PC-3 (cell line): ENCODE measurements at regions not wholly inside any gene's neighbourhood (a gene's known extent, or its start where the extent isn't known, plus 50 kb on each side); places are given as distances from the start of the nearest gene placed in this dataset.

Experiments
- ATAC-seq: fragments of 200-7000 bp; cut with Tn5 transposase; 2 replicates; pipeline ENCODE4 v1.9.1; 2020; ENCODE audit warnings: mild to moderate bottlenecking, moderate library complexity
- BruUV-seq: library from RNA; stranded (reverse); fragments of 400-500 nt; replicated peaks from 2 replicates; lab custom pipeline; 2021; lab: Mats Ljungman, UMichigan
- CTCF ChIA-PET: fragments of 300-600 bp; sonication (Branson Sonifier 250); formaldehyde crosslinking; loops from one replicate; lab custom pipeline; 2022; ENCODE audit warnings: antibody characterized with exemption; lab: Charles Lee
- POLR2A ChIA-PET: fragments of 300-600 bp; sonication (Branson Sonifier 250); formaldehyde crosslinking; loops from one replicate; lab custom pipeline; 2022; ENCODE audit warnings: antibody characterized with exemption; ENCODE audit not compliant: unreplicated experiment; lab: Charles Lee
- DNase-seq: peaks from one replicate; pipeline ENCODE4 v3.0.0-alpha.2; 2015
- H2AFZ ChIP-seq: fragments of 300-600 bp; sonication (generic); 2 replicates; pipeline ENCODE4 v1.6.0; 2016; ENCODE audit warnings: antibody characterized with exemption, low read length
- H3F3A ChIP-seq: fragments of 300-600 bp; sonication (generic); one replicate; pipeline ENCODE4 v1.6.0; 2017; ENCODE audit warnings: antibody characterized with exemption, low read length, control low read depth, mild to moderate bottlenecking; ENCODE audit not compliant: unreplicated experiment
- H3K27ac ChIP-seq: fragments of 300-600 bp; sonication (generic); 2 replicates; pipeline ENCODE4 v1.5.1; 2016; ENCODE audit warnings: mild to moderate bottlenecking, low read length
- H3K27me3 ChIP-seq: fragments of 300-600 bp; sonication (generic); 2 replicates; pipeline ENCODE4 v1.6.1; 2016; ENCODE audit warnings: low read length, mixed read lengths
- H3K36me3 ChIP-seq: fragments of 300-600 bp; sonication (generic); 2 replicates; pipeline ENCODE4 v1.6.1; 2016; ENCODE audit warnings: low read depth, mixed run types, low read length, mixed read lengths
- H3K4me1 ChIP-seq: fragments of 300-600 bp; sonication (generic); 2 replicates; pipeline ENCODE4 v1.5.1; 2016; ENCODE audit warnings: low read length; ENCODE audit not compliant: insufficient read depth
- H3K4me2 ChIP-seq: fragments of 300-600 bp; sonication (generic); 2 replicates; pipeline ENCODE4 v1.6.0; 2016; ENCODE audit warnings: low read length
- H3K4me3 ChIP-seq: fragments of 300-600 bp; sonication (generic); 2 replicates; pipeline ENCODE4 v1.5.1; 2016; ENCODE audit warnings: mild to moderate bottlenecking, low read length, mixed read lengths
- H3K79me2 ChIP-seq: fragments of 300-600 bp; sonication (generic); 2 replicates; pipeline ENCODE4 v1.6.1; 2017; ENCODE audit warnings: low read length, mixed read lengths
- H3K9ac ChIP-seq: fragments of 300-600 bp; sonication (generic); 2 replicates; pipeline ENCODE4 v1.6.0; 2016; ENCODE audit warnings: mild to moderate bottlenecking, low read length
- H3K9me2 ChIP-seq: fragments of 300-600 bp; sonication (generic); replicated peaks from 2 replicates; pipeline ENCODE4 v1.6.1; 2016; ENCODE audit warnings: mixed run types, low read length, mixed read lengths
- H3K9me3 ChIP-seq: fragments of 300-600 bp; sonication (generic); 2 replicates; pipeline ENCODE4 v1.6.1; 2016; ENCODE audit warnings: low read length, mixed read lengths
- H4K20me1 ChIP-seq: fragments of 300-600 bp; sonication (generic); 2 replicates; pipeline ENCODE4 v1.6.1; 2016; ENCODE audit warnings: low read length, mixed read lengths
- EZH2 ChIP-seq: fragments of 300-600 bp; sonication (generic); IDR thresholded peaks from one replicate; pipeline ENCODE4 v1.6.1; 2017; ENCODE audit warnings: antibody characterized with exemption, mild to moderate bottlenecking, low read length; ENCODE audit not compliant: unreplicated experiment
- EZH2phosphoT487 ChIP-seq: fragments of 300-600 bp; sonication (generic); IDR thresholded peaks from 2 replicates; pipeline ENCODE4 v1.6.1; 2018; ENCODE audit warnings: mild to moderate bottlenecking, antibody characterized with exemption, low read length, borderline replicate concordance
- intact Hi-C: fragments of 100-400 bp; cut with micrococcal nuclease; formaldehyde crosslinking; loops from 2 replicates; pipeline ENCODE4 v1.9.0; 2023
- TF ChIP-seq, protein P1 (sequence below): fragments of 300-600 bp; sonication (generic); conservative IDR thresholded peaks from 2 replicates; pipeline ENCODE4 v1.5.1; 2017; ENCODE audit warnings: antibody characterized with exemption, low read depth, mild to moderate bottlenecking, low read length

DNA sequence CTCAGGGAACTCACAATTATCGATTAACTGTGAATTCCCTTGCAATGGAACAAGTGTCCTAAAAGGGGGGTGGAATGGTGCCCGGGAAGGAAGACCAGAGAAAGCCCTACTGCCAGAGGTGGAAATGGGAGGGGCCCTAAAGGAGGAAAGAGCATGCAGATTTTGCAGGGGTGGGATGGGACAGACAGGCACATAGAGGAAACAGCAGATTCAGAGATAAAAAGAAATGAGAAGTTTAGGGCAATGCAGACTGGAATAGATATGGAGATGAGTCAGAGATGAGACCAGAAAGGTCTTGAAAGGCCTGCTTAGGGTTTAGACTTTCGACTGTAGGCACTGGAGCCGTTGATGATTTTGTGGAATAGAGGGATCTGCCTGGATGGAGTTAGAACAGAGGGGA is 57.4 kb upstream of the PITX2 start:
- no TSS peak for BruUV-seq
- no peaks in the 10 kb centered on the region for H3K79me2 ChIP-seq
- H3K36me3 ChIP-seq: no peaks in the 10 kb centered on the region
- H3K9me2 ChIP-seq: no peaks in the 10 kb centered on the region
- H3K4me3 ChIP-seq: no peak overlapping the region
- H3K4me1 ChIP-seq: 0 out of 2 replicates have a peak, but pooled peaks cover 7% of the 10 kb centered on the region
- no peaks in the 10 kb centered on the region for H3F3A ChIP-seq
- H3K4me2 ChIP-seq: no peak overlapping the region
- intact Hi-C loops: no loop called here
- H3K27ac ChIP-seq: no peak overlapping the region
- DNase-seq (no peak), ATAC-seq (no peak)
- H3K9ac ChIP-seq: no peak overlapping the region
- H3K27me3 ChIP-seq: peaks cover 36% of the 10 kb centered on the region
- CTCF ChIA-PET: no interaction called here
- no peaks in the 10 kb centered on the region for H4K20me1 ChIP-seq
- TF ChIP-seq EZH2phosphoT487 (no peak), EZH2 (no peak)
- TF ChIP-seq, protein P1, sequence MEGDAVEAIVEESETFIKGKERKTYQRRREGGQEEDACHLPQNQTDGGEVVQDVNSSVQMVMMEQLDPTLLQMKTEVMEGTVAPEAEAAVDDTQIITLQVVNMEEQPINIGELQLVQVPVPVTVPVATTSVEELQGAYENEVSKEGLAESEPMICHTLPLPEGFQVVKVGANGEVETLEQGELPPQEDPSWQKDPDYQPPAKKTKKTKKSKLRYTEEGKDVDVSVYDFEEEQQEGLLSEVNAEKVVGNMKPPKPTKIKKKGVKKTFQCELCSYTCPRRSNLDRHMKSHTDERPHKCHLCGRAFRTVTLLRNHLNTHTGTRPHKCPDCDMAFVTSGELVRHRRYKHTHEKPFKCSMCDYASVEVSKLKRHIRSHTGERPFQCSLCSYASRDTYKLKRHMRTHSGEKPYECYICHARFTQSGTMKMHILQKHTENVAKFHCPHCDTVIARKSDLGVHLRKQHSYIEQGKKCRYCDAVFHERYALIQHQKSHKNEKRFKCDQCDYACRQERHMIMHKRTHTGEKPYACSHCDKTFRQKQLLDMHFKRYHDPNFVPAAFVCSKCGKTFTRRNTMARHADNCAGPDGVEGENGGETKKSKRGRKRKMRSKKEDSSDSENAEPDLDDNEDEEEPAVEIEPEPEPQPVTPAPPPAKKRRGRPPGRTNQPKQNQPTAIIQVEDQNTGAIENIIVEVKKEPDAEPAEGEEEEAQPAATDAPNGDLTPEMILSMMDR: no peak
- no peak overlapping the region for H2AFZ ChIP-seq
- no peaks in the 10 kb centered on the region for H3K9me3 ChIP-seq
- POLR2A ChIA-PET: no interaction called here

DNA sequence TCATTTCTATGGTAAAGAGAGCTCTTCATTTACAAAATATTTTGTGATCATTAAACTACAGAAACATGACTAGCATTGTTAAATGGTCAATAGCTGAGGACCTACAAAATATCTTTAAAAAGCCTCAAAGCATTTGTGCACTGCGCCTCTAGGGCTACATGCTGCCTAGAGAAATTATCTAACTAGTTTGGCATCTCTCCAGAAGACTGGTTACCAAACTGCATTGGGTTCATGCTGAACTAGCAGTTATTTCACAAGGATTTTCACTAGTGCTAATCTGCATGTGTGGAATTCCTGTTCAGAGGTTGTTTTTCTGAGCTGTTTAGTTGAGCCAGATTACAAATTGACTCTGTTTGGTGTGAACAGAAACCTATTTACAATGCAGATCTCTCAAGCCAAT is 58.5 kb upstream of the PITX2 start:
- Histone ChIP-seq H3K4me2 (no peak overlapping the region), H3K36me3 (no peaks in the 10 kb centered on the region), H2AFZ (no peak overlapping the region), H3K9ac (no peak overlapping the region), H3K9me3 (no peaks in the 10 kb centered on the region), H3K9me2 (no peaks in the 10 kb centered on the region), H3K79me2 (no peaks in the 10 kb centered on the region), H4K20me1 (no peaks in the 10 kb centered on the region), H3K4me3 (no peak overlapping the region), H3K4me1 (0 out of 2 replicates have a peak, but pooled peaks cover 7% of the 10 kb centered on the region), H3K27ac (no peak overlapping the region), H3F3A (no peaks in the 10 kb centered on the region), H3K27me3 (peaks cover 44% of the 10 kb centered on the region)
- ChIA-PET POLR2A (no interaction called here), CTCF (no interaction called here)
- intact Hi-C loops: no loop called here
- TF ChIP-seq EZH2phosphoT487: no peak
- no peak for TF ChIP-seq EZH2
- TF ChIP-seq, protein P1: no peak
- no peak for DNase-seq
- no TSS peak for BruUV-seq
- ATAC-seq: no peak

DNA sequence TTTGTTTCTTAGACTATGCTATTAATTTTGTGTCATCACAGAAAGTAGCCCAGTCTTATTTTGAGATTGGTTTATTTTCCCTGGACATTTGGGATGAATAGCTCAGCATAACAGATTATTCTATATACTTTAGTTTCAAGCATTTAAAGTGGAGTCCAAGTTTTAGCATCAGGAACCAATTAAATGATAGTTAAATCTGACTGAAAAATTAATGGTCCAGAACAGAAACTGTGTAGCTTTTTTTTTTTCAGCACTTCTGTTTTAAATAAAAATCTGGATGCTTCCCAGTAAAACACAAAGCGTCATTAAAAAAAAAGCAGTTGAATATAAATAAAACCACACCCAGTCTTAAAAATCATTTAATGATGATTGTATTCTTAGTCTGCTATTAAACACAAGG is 59.4 kb upstream of the PITX2 start:
- Histone ChIP-seq H3K4me1 (0 out of 2 replicates have a peak, but pooled peaks cover 7% of the 10 kb centered on the region), H3K36me3 (no peaks in the 10 kb centered on the region), H3K9ac (no peak overlapping the region), H4K20me1 (no peaks in the 10 kb centered on the region), H2AFZ (no peak overlapping the region), H3F3A (no peaks in the 10 kb centered on the region), H3K79me2 (no peaks in the 10 kb centered on the region), H3K4me2 (no peak overlapping the region), H3K27ac (no peak overlapping the region), H3K9me3 (no peaks in the 10 kb centered on the region), H3K27me3 (peaks cover 44% of the 10 kb centered on the region), H3K9me2 (no peaks in the 10 kb centered on the region), H3K4me3 (no peak overlapping the region)
- BruUV-seq: no TSS peak
- intact Hi-C loops: no loop called here
- DNase-seq (no peak), ATAC-seq (no peak)
- ChIA-PET CTCF (no interaction called here), POLR2A (no interaction called here)
- TF ChIP-seq EZH2 (no peak), EZH2phosphoT487 (no peak)
- TF ChIP-seq, protein P1: no peak
